ENCODE measurements at regions not wholly inside any gene's neighbourhood (a gene's known extent, or its start where the extent isn't known, plus 50 kb on each side); places are given as distances from the start of the nearest gene placed in this dataset.

- TF ChIP-seq CTCF (IDR thresholded peaks at IDR 0.05) = no peak
- no peak for TF ChIP-seq POLR2A (IDR thresholded peaks at IDR 0.05)
Observed at GRCh38 chr10:130470973-130471372, 334.8 kb downstream of the GLRX3 start.
